ENCODE measurements at regions not wholly inside any gene's neighbourhood (a gene's known extent, or its start where the extent isn't known, plus 50 kb on each side); places are given as distances from the start of the nearest gene placed in this dataset.

- Histone ChIP-seq H3K4me3 (ENCODE audit: low read length) (no peak overlapping the region), H3K27me3 (ENCODE audit: control insufficient read depth, insufficient read depth, low read length, poor library complexity, severe bottlenecking) (no peaks in the 10 kb centered on the region), H3K4me1 (ENCODE audit: control insufficient read depth, insufficient read depth, low read length) (no peaks in the 10 kb centered on the region), H3K9ac (ENCODE audit: extremely low read depth, low read length, poor library complexity, severe bottlenecking) (no peak overlapping the region), H3K27ac (ENCODE audit: low read depth, low read length) (no peak overlapping the region), H3K36me3 (ENCODE audit: control insufficient read depth, insufficient read depth, low read length) (no peaks in the 10 kb centered on the region), H3K9me3 (ENCODE audit: control insufficient read depth, low read length) (peaks cover 6% of the 10 kb centered on the region)
- Mint-ChIP-seq H3K4me1 (peaks cover 13% of the 10 kb centered on the region), H3K27ac (no peak overlapping the region), H3K4me3 (no peak overlapping the region), H3K27me3 (ENCODE audit: insufficient read depth) (peaks cover 3% of the 10 kb centered on the region), H3K9me3 (no peaks in the 10 kb centered on the region), H3K36me3 (ENCODE audit: low read depth) (no peaks in the 10 kb centered on the region)
- 100% methylated on average over 1 of the region's 1 CpG; no CpG with 5 or more reads in 1 of the 2 experiments for WGBS, 2 experiments (ENCODE audit: insufficient coverage in 1 of 2, insufficient read length in 1 of 2)
- TF ChIP-seq CTCF (conservative IDR thresholded peaks at IDR 0.05), result no peak
- no peak for DNase-seq
Measured at GRCh38 chr4:111031001-111031579, 408.2 kb upstream of the PITX2 start.

GRCh38 chr4:111031596-111031995, 408.7 kb upstream of the PITX2 start:
- DNase-seq, result no peak
- no peaks in the 10 kb centered on the region for H3K36me3 ChIP-seq (ENCODE audit: control insufficient read depth, insufficient read depth, low read length)
- H3K27me3 ChIP-seq (ENCODE audit: control insufficient read depth, insufficient read depth, low read length, poor library complexity, severe bottlenecking), result no peaks in the 10 kb centered on the region
- no peak overlapping the region for H3K4me3 ChIP-seq (ENCODE audit: low read length)
- H3K27ac ChIP-seq (ENCODE audit: low read depth, low read length), result no peak overlapping the region
- Mint-ChIP-seq H3K27ac (no peak overlapping the region), H3K4me1 (peaks cover 11% of the 10 kb centered on the region), H3K27me3 (ENCODE audit: insufficient read depth) (peaks cover 3% of the 10 kb centered on the region), H3K36me3 (ENCODE audit: low read depth) (no peaks in the 10 kb centered on the region), H3K9me3 (no peaks in the 10 kb centered on the region), H3K4me3 (no peak overlapping the region)
- TF ChIP-seq CTCF (conservative IDR thresholded peaks at IDR 0.05), result no peak
- 86 to 92% methylated on average over 1 to 3 of the region's 3 CpGs for WGBS, 2 experiments (ENCODE audit: insufficient coverage in 1 of 2, insufficient read length in 1 of 2)
- H3K4me1 ChIP-seq (ENCODE audit: control insufficient read depth, insufficient read depth, low read length), result no peaks in the 10 kb centered on the region
- peaks cover 6% of the 10 kb centered on the region for H3K9me3 ChIP-seq (ENCODE audit: control insufficient read depth, low read length)
- H3K9ac ChIP-seq (ENCODE audit: extremely low read depth, low read length, poor library complexity, severe bottlenecking), result no peak overlapping the region

- Mint-ChIP-seq H3K27me3 (ENCODE audit: insufficient read depth) (no peaks in the 10 kb centered on the region), H3K27ac (peak overlapping the region; percentile 37), H3K9me3 (no peaks in the 10 kb centered on the region), H3K4me1 (peaks cover 9% of the 10 kb centered on the region), H3K4me3 (no peak overlapping the region), H3K36me3 (ENCODE audit: low read depth) (no peaks in the 10 kb centered on the region)
- Histone ChIP-seq H3K9ac (ENCODE audit: extremely low read depth, low read length, poor library complexity, severe bottlenecking) (no peak overlapping the region), H3K36me3 (ENCODE audit: control insufficient read depth, insufficient read depth, low read length) (no peaks in the 10 kb centered on the region), H3K4me1 (ENCODE audit: control insufficient read depth, insufficient read depth, low read length) (no peaks in the 10 kb centered on the region), H3K27me3 (ENCODE audit: control insufficient read depth, insufficient read depth, low read length, poor library complexity, severe bottlenecking) (no peaks in the 10 kb centered on the region), H3K27ac (ENCODE audit: low read depth, low read length) (no peak overlapping the region), H3K9me3 (ENCODE audit: control insufficient read depth, low read length) (no peaks in the 10 kb centered on the region), H3K4me3 (ENCODE audit: low read length) (no peak overlapping the region)
- 75 to 89% methylated on average over 2 to 7 of the region's 7 CpGs for WGBS, 2 experiments (ENCODE audit: insufficient coverage in 1 of 2, insufficient read length in 1 of 2)
- no peak for TF ChIP-seq CTCF (conservative IDR thresholded peaks at IDR 0.05)
- DNase-seq, result no peak
Measured at GRCh38 chr4:111037591-111038360, 414.9 kb upstream of the PITX2 start.
